HEK293 (cell line): ENCODE measurements at regions not wholly inside any gene's neighbourhood (a gene's known extent, or its start where the extent isn't known, plus 50 kb on each side); places are given as distances from the start of the nearest gene placed in this dataset.
A peak's percentile ranks its signal among the peaks of the same experiment; 100 is the strongest.

Experiments used
- CTCF ChIA-PET: fragments of 350-600 bp; formaldehyde crosslinking; extraction: SDS; loops from one replicate; lab custom pipeline; 2021; ENCODE audit warnings: antibody characterized with exemption; lab: Yijun Ruan, JAX
- POLR2A ChIA-PET: fragments of 300-600 bp; formaldehyde crosslinking; extraction: SDS; loops from one replicate; lab custom pipeline; 2020; ENCODE audit warnings: antibody characterized with exemption, inconsistent platforms; lab: Yijun Ruan, JAX
- H3K27ac ChIP-seq: fragments of 200-500 bp; sonication (Bioruptor generic); 2 replicates; pipeline ENCODE4 v1.5.1; 2014; ENCODE audit warnings: low read depth, low read length, control low read depth, inconsistent platforms; ENCODE audit errors: extremely low read depth
- H3K36me3 ChIP-seq, 2 experiments: fragments of 200-500 bp in 1 of 2; sonication (Bioruptor generic) in 1 of 2; 1 replicate in 1 of 2; 2 replicates in 1 of 2; pipeline ENCODE4 v1.5.1; 2014 to 2017; ENCODE audit warnings: inconsistent platforms in 2 of 2, low read length in 2 of 2; ENCODE audit not compliant: control insufficient read depth in 2 of 2, insufficient read depth in 1 of 2
- H3K4me1 ChIP-seq: fragments of 200-500 bp; sonication (Bioruptor generic); 2 replicates; pipeline ENCODE4 v1.5.1; 2014; ENCODE audit warnings: mild to moderate bottlenecking, low read length, inconsistent platforms; ENCODE audit not compliant: control insufficient read depth, insufficient read depth
- H3K4me3 ChIP-seq: 2 replicates; pipeline ENCODE4 v1.5.1; 2011; ENCODE audit warnings: low read depth, mild to moderate bottlenecking, control low read depth, low read length, moderate library complexity
- H3K9me3 ChIP-seq: fragments of 200-500 bp; sonication (Bioruptor generic); 2 replicates; pipeline ENCODE4 v1.5.1; 2014; ENCODE audit warnings: low read depth, low read length, inconsistent platforms; ENCODE audit not compliant: control insufficient read depth, insufficient read depth
- BCL11B ChIP-seq: fragments of 450-650 bp; formaldehyde crosslinking; IDR thresholded peaks from 2 replicates; pipeline ENCODE4 v1.5.1; 2016; ENCODE audit warnings: low read depth, missing biosample characterization, missing genetic modification characterization
- EGR2 ChIP-seq: fragments of 450-650 bp; formaldehyde crosslinking; IDR thresholded peaks from 2 replicates; pipeline ENCODE4 v1.5.1; 2016; ENCODE audit warnings: low read depth, missing biosample characterization, missing genetic modification characterization
- SETDB1 ChIP-seq: IDR thresholded peaks from one replicate; pipeline ENCODE4 v1.6.1; 2017; ENCODE audit warnings: mild to moderate bottlenecking, low read length, moderate library complexity, mixed read lengths; ENCODE audit not compliant: insufficient read length
- ZFP41 ChIP-seq: fragments of 450-650 bp; formaldehyde crosslinking; IDR thresholded peaks from 2 replicates; pipeline ENCODE4 v1.5.1; 2016; ENCODE audit warnings: missing biosample characterization, missing genetic modification characterization, borderline replicate concordance
- ZNF112 ChIP-seq: fragments of 450-650 bp; formaldehyde crosslinking; IDR thresholded peaks from 2 replicates; pipeline ENCODE4 v1.5.0; 2017; ENCODE audit warnings: missing biosample characterization, missing genetic modification characterization
- ZNF133 ChIP-seq: fragments of 450-650 bp; formaldehyde crosslinking; IDR thresholded peaks from 2 replicates; pipeline ENCODE4 v1.5.1; 2016; ENCODE audit warnings: missing biosample characterization, missing genetic modification characterization
- ZNF146 ChIP-seq: fragments of 450-650 bp; formaldehyde crosslinking; IDR thresholded peaks from 2 replicates; pipeline ENCODE4 v1.5.1; 2016; ENCODE audit warnings: missing biosample characterization, missing genetic modification characterization
- ZNF169 ChIP-seq: fragments of 450-650 bp; formaldehyde crosslinking; IDR thresholded peaks from 2 replicates; pipeline ENCODE4 v1.5.1; 2016; ENCODE audit warnings: missing biosample characterization, missing genetic modification characterization
- ZNF2 ChIP-seq: fragments of 450-650 bp; formaldehyde crosslinking; IDR thresholded peaks from 2 replicates; pipeline ENCODE4 v1.5.1; 2016; ENCODE audit warnings: missing biosample characterization, missing genetic modification characterization
- ZNF266 ChIP-seq: fragments of 450-650 bp; formaldehyde crosslinking; IDR thresholded peaks from 2 replicates; pipeline ENCODE4 v1.5.1; 2016; ENCODE audit warnings: missing biosample characterization, missing genetic modification characterization, low read depth
- ZNF302 ChIP-seq: fragments of 450-650 bp; formaldehyde crosslinking; IDR thresholded peaks from 2 replicates; pipeline ENCODE4 v1.5.1; 2016; ENCODE audit warnings: missing biosample characterization, missing genetic modification characterization, low read depth
- ZNF571 ChIP-seq: fragments of 450-650 bp; formaldehyde crosslinking; IDR thresholded peaks from 2 replicates; pipeline ENCODE4 v1.5.0; 2017; ENCODE audit warnings: missing biosample characterization, missing genetic modification characterization
- ZNF585B ChIP-seq: fragments of 450-650 bp; formaldehyde crosslinking; IDR thresholded peaks from 2 replicates; pipeline ENCODE4 v1.5.1; 2016; ENCODE audit warnings: missing biosample characterization, missing genetic modification characterization
- ZNF629 ChIP-seq: fragments of 450-650 bp; formaldehyde crosslinking; IDR thresholded peaks from 2 replicates; pipeline ENCODE4 v1.5.1; 2017; ENCODE audit warnings: missing biosample characterization, missing genetic modification characterization
- ZNF791 ChIP-seq: fragments of 450-650 bp; formaldehyde crosslinking; IDR thresholded peaks from 2 replicates; pipeline ENCODE4 v1.5.1; 2016; ENCODE audit warnings: missing biosample characterization, missing genetic modification characterization
- TF ChIP-seq, protein P1 (sequence below): fragments of 450-650 bp; formaldehyde crosslinking; IDR thresholded peaks from 2 replicates; pipeline ENCODE4 v1.5.1; 2016; ENCODE audit warnings: missing biosample characterization, missing genetic modification characterization
- TF ChIP-seq, protein P2 (sequence below): fragments of 450-650 bp; formaldehyde crosslinking; IDR thresholded peaks from 2 replicates; pipeline ENCODE4 v1.5.1; 2017; ENCODE audit warnings: missing biosample characterization, missing genetic modification characterization
- TF ChIP-seq, protein P3 (sequence below): fragments of 450-650 bp; formaldehyde crosslinking; IDR thresholded peaks from 2 replicates; pipeline ENCODE4 v1.5.1; 2016; ENCODE audit warnings: missing biosample characterization, missing genetic modification characterization, low read depth

DNA sequence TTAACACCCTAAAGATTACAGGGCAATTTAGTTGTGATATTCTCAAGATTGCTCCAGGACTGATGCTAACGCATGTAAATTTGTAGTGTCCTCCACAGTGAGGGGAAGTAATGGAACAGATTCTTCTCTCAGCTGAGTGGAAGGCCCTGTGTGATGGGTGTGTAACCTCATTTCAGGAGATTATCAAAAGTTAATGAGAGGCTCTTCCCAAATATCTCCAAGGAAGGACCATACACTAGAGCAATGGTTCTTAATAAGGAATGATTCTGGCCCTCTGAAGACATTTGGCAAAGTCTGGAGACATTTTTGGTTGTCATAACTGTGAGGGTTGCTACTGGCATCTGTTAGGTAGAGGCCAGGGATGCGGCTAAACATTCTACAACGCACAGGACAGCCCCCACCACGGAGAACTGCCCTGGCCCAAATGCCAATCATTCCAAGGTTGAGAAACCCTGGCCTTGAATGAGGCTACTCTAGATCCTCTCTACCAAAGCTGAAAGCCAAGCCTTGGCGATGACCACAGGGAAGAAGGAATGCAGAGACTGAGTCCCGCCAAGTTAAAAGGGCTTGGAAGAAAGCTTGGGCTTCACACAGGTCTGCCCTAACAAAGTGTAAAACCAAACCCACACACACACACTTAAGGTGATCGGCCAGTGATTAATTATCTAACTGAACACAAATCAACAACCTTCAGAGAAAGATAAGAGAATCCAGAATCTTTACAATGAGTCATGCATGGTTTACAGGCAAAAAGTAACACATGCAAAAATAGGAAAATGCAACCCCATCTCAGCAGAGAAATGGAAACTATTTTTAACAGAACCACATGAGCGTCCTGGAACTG is 135.8 kb downstream of the SYF2 start:
- H3K36me3 ChIP-seq = no peaks in the 10 kb centered on the region
- H3K27ac ChIP-seq = no peak overlapping the region
- no peak overlapping the region for H3K4me3 ChIP-seq
- H3K4me1 ChIP-seq = no peaks in the 10 kb centered on the region
- ChIA-PET POLR2A (no interaction called here), CTCF (interaction anchor here (0.9 kb wide), 1 partner anchor 59 kb away, joined by 3 read pairs; no protein-coding TSS in a partner anchor)
- no peaks in the 10 kb centered on the region for H3K9me3 ChIP-seq
- TF ChIP-seq ZNF585B (tag by site-specific recombination) = no peak
- TF ChIP-seq SETDB1 = peak; percentile 47
- no peak for TF ChIP-seq ZFP41 (tag by site-specific recombination)
- no peak for TF ChIP-seq ZNF133 (tag by site-specific recombination)

DNA sequence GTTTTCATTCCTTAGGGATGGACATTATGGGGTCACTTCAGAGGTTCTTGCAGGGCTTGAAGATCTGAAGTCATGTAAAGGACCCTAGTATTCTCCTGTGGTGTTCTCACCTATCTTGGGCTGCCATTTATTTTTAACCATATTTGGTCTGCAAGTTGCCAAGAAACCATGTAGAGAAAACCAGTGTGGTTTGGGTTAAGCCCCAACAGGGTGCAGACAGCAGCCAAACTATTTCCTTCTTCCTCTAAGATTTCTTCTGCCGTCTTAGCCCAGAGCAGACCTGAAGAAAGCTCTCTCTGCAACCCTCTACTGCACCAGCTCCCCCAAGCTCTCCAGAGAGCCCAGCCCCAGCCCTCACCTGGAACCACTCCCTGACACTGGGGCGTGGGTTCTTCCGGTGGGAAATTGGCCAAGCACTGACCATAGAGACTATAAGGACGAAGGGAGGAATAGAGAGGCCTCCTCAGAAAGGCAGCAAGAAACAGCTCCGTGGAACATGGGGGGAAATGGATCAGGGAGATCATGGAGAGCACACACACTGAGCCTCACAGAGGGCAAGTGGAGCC is 136.6 kb downstream of the SYF2 start:
- H3K4me1 ChIP-seq = no peaks in the 10 kb centered on the region
- H3K36me3 ChIP-seq = no peaks in the 10 kb centered on the region
- CTCF ChIA-PET = interaction anchor here (0.9 kb wide), 1 partner anchor 59 kb away, joined by 3 read pairs; no protein-coding TSS in a partner anchor
- H3K9me3 ChIP-seq = no peaks in the 10 kb centered on the region
- no peak overlapping the region for H3K4me3 ChIP-seq
- TF ChIP-seq ZNF629 (tag by site-specific recombination) (no peak), ZNF266 (tag by site-specific recombination) (no peak), EGR2 (tag by site-specific recombination) (no peak), ZNF146 (tag by site-specific recombination) (no peak), ZNF2 (tag by site-specific recombination) (no peak), ZNF302 (tag by site-specific recombination) (no peak), ZNF112 (tag by site-specific recombination) (no peak)
- TF ChIP-seq, protein P1, sequence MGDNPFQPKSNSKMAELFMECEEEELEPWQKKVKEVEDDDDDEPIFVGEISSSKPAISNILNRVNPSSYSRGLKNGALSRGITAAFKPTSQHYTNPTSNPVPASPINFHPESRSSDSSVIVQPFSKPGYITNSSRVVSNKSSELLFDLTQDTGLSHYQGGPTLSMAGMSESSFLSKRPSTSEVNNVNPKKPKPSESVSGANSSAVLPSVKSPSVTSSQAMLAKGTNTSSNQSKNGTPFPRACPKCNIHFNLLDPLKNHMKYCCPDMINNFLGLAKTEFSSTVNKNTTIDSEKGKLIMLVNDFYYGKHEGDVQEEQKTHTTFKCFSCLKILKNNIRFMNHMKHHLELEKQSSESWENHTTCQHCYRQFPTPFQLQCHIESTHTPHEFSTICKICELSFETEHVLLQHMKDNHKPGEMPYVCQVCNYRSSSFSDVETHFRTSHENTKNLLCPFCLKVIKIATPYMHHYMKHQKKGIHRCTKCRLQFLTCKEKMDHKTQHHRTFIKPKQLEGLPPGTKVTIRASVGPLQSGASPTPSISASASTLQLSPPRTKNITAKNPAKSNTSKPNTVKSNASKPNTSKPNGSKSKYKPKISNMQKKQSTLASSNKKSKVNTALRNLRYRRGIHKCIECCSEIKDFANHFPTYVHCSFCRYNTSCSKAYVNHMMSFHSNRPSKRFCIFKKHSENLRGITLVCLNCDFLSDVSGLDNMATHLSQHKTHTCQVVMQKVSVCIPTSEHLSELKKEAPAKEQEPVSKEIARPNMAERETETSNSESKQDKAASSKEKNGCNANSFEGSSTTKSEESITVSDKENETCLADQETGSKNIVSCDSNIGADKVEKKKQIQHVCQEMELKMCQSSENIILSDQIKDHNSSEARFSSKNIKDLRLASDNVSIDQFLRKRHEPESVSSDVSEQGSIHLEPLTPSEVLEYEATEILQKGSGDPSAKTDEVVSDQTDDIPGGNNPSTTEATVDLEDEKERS (tag by site-specific recombination) = no peak
- TF ChIP-seq, protein P2, sequence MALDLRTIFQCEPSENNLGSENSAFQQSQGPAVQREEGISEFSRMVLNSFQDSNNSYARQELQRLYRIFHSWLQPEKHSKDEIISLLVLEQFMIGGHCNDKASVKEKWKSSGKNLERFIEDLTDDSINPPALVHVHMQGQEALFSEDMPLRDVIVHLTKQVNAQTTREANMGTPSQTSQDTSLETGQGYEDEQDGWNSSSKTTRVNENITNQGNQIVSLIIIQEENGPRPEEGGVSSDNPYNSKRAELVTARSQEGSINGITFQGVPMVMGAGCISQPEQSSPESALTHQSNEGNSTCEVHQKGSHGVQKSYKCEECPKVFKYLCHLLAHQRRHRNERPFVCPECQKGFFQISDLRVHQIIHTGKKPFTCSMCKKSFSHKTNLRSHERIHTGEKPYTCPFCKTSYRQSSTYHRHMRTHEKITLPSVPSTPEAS (tag by site-specific recombination) = no peak
- TF ChIP-seq, protein P3, sequence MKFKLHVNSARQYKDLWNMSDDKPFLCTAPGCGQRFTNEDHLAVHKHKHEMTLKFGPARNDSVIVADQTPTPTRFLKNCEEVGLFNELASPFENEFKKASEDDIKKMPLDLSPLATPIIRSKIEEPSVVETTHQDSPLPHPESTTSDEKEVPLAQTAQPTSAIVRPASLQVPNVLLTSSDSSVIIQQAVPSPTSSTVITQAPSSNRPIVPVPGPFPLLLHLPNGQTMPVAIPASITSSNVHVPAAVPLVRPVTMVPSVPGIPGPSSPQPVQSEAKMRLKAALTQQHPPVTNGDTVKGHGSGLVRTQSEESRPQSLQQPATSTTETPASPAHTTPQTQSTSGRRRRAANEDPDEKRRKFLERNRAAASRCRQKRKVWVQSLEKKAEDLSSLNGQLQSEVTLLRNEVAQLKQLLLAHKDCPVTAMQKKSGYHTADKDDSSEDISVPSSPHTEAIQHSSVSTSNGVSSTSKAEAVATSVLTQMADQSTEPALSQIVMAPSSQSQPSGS = no peak
- POLR2A ChIA-PET = no interaction called here
- no peak overlapping the region for H3K27ac ChIP-seq

DNA sequence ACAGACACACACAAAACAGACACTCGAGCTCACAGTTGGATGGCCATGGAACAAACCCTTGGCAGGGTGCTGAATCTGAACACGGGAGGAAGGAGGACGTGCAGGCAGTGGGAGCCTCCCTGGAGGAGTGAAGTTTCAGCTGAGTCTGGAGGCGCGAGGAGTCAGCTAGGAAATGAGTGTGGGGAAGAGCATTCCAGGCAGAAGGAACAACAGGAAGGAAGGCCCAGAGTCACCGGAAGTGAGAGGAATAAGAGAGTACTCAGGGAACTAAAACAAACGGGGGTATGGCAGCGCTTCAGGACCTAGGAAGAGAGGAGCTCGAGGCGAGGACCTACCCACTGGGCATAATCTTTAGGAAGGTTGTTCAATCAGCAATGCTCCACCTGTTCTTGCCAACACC is 137.3 kb downstream of the SYF2 start:
- H3K4me3 ChIP-seq = no peak overlapping the region
- ChIA-PET POLR2A (no interaction called here), CTCF (no interaction called here)
- no peak for TF ChIP-seq ZNF2 (tag by site-specific recombination)
- TF ChIP-seq ZNF169 (tag by site-specific recombination) = no peak
- no peak for TF ChIP-seq ZNF571
- TF ChIP-seq ZNF791 (tag by site-specific recombination) = no peak
- no peak for TF ChIP-seq BCL11B (tag by site-specific recombination)
- no peak overlapping the region for H3K27ac ChIP-seq
- no peaks in the 10 kb centered on the region for H3K36me3 ChIP-seq
- H3K9me3 ChIP-seq = no peaks in the 10 kb centered on the region
- no peaks in the 10 kb centered on the region for H3K4me1 ChIP-seq
